Aorta (tissue), 5 donors: ENCODE measurements at regions not wholly inside any gene's neighbourhood (a gene's known extent, or its start where the extent isn't known, plus 50 kb on each side); places are given as distances from the start of the nearest gene placed in this dataset.

ENCODE experiments used
- ATAC-seq: fragments of 200-7000 bp; cut with Tn5 transposase; one replicate; pipeline ENCODE4 v1.9.1; 2022; ENCODE audit warnings: moderate library complexity; ENCODE audit not compliant: low FRiP score
- DNase-seq, 2 donors: peaks; one replicate each; pipeline ENCODE4 v3.0.0-alpha.2; 2020
- H3K27ac ChIP-seq, 2 donors: one replicate each; pipeline ENCODE4 v1.5.1; 2013; ENCODE audit warnings: low read length in 2 of 2, mild to moderate bottlenecking in 2 of 2, moderate library complexity in 2 of 2, control low read depth in 1 of 2, inconsistent platforms in 1 of 2, low read depth in 1 of 2
- H3K27me3 ChIP-seq, 2 donors: one replicate each; pipeline ENCODE4 v1.6.1; 2013; ENCODE audit warnings: control low read depth in 1 of 2, low read length in 1 of 2, mild to moderate bottlenecking in 1 of 2, moderate library complexity in 1 of 2; ENCODE audit not compliant: insufficient read depth in 2 of 2, control insufficient read depth in 1 of 2
- H3K36me3 ChIP-seq, 2 donors: one replicate each; pipeline ENCODE4 v1.6.1; 2013; ENCODE audit warnings: control low read depth in 1 of 2, low read length in 1 of 2, mild to moderate bottlenecking in 1 of 2; ENCODE audit not compliant: insufficient read depth in 2 of 2, control insufficient read depth in 1 of 2
- H3K4me1 ChIP-seq, 2 donors: one replicate each; pipeline ENCODE4 v1.6.1; 2013; ENCODE audit warnings: low read length in 2 of 2, control low read depth in 1 of 2, mild to moderate bottlenecking in 1 of 2, moderate library complexity in 1 of 2; ENCODE audit not compliant: insufficient read depth in 2 of 2, control insufficient read depth in 1 of 2
- H3K4me3 ChIP-seq, 2 donors: one replicate each; pipeline ENCODE4 v1.5.1; 2013; ENCODE audit warnings: low read length in 2 of 2, control low read depth in 1 of 2, mild to moderate bottlenecking in 1 of 2
- H3K9me3 ChIP-seq: one replicate; pipeline ENCODE4 v1.6.1; 2013; ENCODE audit warnings: mild to moderate bottlenecking, low read length; ENCODE audit not compliant: control insufficient read depth
- WGBS, 2 donors: extraction: QIAGEN DNeasy Blood & Tissue Kit; methylation state at CpG; one replicate each; pipeline ENCODE4 v1.1.7; 2013; 5-methylcytosine and 5-hydroxymethylcytosine counted together
- intact Hi-C, 2 donors: fragments of 100-400 bp; cut with DNase I; formaldehyde crosslinking; loops; one replicate each; pipeline versions ENCODE4 v1.14.2 to v1.15.0; 2022
- donor health status: healthy with polysubstance abuse.
- donor health status: Bipolar disorder and iron deficiency.
- donor health status: DM: no; HTN: no; CAD: no.
- donor health status: DM: no; HTN: no; CAD: no.
- donor health status: DM: yes; HTN: yes; CAD: no.

- Histone ChIP-seq H3K27ac (no peak overlapping the region), H3K4me3 (no peak overlapping the region), H3K27me3 (no peaks in the 10 kb centered on the region), H3K36me3 (no peaks in the 10 kb centered on the region), H3K9me3 (no peaks in the 10 kb centered on the region), H3K4me1 (no peaks in the 10 kb centered on the region)
- intact Hi-C loops: no loop called here
- WGBS, 2 donors: 49 to 63% methylated on average over 1 of the region's 1 CpG
- ATAC-seq (no peak), DNase-seq (no peak)
Observed at GRCh38 chr13:107534548-107534947, 680.8 kb downstream of the LIG4 start.

GRCh38 chr13:107531816-107532215 lies 683.5 kb downstream of the LIG4 start:
- no peak overlapping the region for H3K4me3 ChIP-seq
- intact Hi-C loops: no loop called here
- DNase-seq: no peak
- no peaks in the 10 kb centered on the region for H3K4me1 ChIP-seq
- no peak overlapping the region for H3K27ac ChIP-seq
- H3K36me3 ChIP-seq: no peaks in the 10 kb centered on the region
- no peak for ATAC-seq
- H3K27me3 ChIP-seq: no peaks in the 10 kb centered on the region
- 85 to 89% methylated on average over 2 of the region's 2 CpGs for WGBS, 2 donors
- no peaks in the 10 kb centered on the region for H3K9me3 ChIP-seq

GRCh38 chr13:107531180-107531579 lies 684.2 kb downstream of the LIG4 start:
- H3K27me3 ChIP-seq: no peaks in the 10 kb centered on the region
- no peak overlapping the region for H3K27ac ChIP-seq
- H3K4me3 ChIP-seq: no peak overlapping the region
- no peak for ATAC-seq
- no peaks in the 10 kb centered on the region for H3K4me1 ChIP-seq
- no peak for DNase-seq
- intact Hi-C loops: no loop called here
- H3K36me3 ChIP-seq: no peaks in the 10 kb centered on the region
- no peaks in the 10 kb centered on the region for H3K9me3 ChIP-seq
- 77% methylated on average over 3 of the region's 3 CpGs for WGBS, 2 donors

GRCh38 chr13:107529035-107529434 lies 686.3 kb downstream of the LIG4 start:
- Histone ChIP-seq H3K4me3 (no peak overlapping the region), H3K4me1 (no peaks in the 10 kb centered on the region), H3K36me3 (no peaks in the 10 kb centered on the region), H3K9me3 (no peaks in the 10 kb centered on the region), H3K27ac (no peak overlapping the region), H3K27me3 (no peaks in the 10 kb centered on the region)
- WGBS, 2 donors: 74 to 78% methylated on average over 4 of the region's 4 CpGs
- ATAC-seq (no peak), DNase-seq (no peak)
- intact Hi-C loops: no loop called here

GRCh38 chr13:107518780-107519179 lies 696.6 kb downstream of the LIG4 start:
- intact Hi-C loops: no loop called here
- no peak for ATAC-seq

GRCh38 chr13:107518292-107518691 lies 697.0 kb downstream of the LIG4 start:
- intact Hi-C loops: no loop called here
- no peak for ATAC-seq

More at GRCh38 chr13:107518780-107519179, 696.6 kb downstream of the LIG4 start:
- H3K4me3 ChIP-seq: no peak overlapping the region
- H3K36me3 ChIP-seq: no peaks in the 10 kb centered on the region
- no peaks in the 10 kb centered on the region for H3K4me1 ChIP-seq
- no peaks in the 10 kb centered on the region for H3K27me3 ChIP-seq
- H3K9me3 ChIP-seq: peaks cover 2% of the 10 kb centered on the region
- no peak overlapping the region for H3K27ac ChIP-seq
- no peak for DNase-seq
- 91 to 92% methylated on average over 4 of the region's 4 CpGs for WGBS, 2 donors

GRCh38 chr13:107516517-107516916 lies 698.8 kb downstream of the LIG4 start:
- DNase-seq: no peak
- H3K27me3 ChIP-seq: no peaks in the 10 kb centered on the region
- no peak overlapping the region for H3K27ac ChIP-seq
- intact Hi-C loops: no loop called here
- 72 to 76% methylated on average over 4 of the region's 4 CpGs for WGBS, 2 donors
- no peak overlapping the region for H3K4me3 ChIP-seq
- peaks cover 2% of the 10 kb centered on the region for H3K9me3 ChIP-seq
- no peak for ATAC-seq
- no peaks in the 10 kb centered on the region for H3K36me3 ChIP-seq
- no peaks in the 10 kb centered on the region for H3K4me1 ChIP-seq

More at GRCh38 chr13:107518292-107518691, 697.0 kb downstream of the LIG4 start:
- Histone ChIP-seq H3K9me3 (peaks cover 2% of the 10 kb centered on the region), H3K4me3 (no peak overlapping the region), H3K27me3 (no peaks in the 10 kb centered on the region), H3K36me3 (no peaks in the 10 kb centered on the region), H3K27ac (no peak overlapping the region), H3K4me1 (no peaks in the 10 kb centered on the region)
- DNase-seq: no peak
- 34 to 41% methylated on average over 3 of the region's 3 CpGs for WGBS, 2 donors

- no peaks in the 10 kb centered on the region for H3K27me3 ChIP-seq
- no peaks in the 10 kb centered on the region for H3K36me3 ChIP-seq
- no peak overlapping the region for H3K27ac ChIP-seq
- H3K4me3 ChIP-seq: no peak overlapping the region
- 90 to 94% methylated on average over 6 of the region's 6 CpGs for WGBS, 2 donors
- ATAC-seq (no peak), DNase-seq (no peak)
- intact Hi-C loops: no loop called here
- H3K9me3 ChIP-seq: no peaks in the 10 kb centered on the region
- no peaks in the 10 kb centered on the region for H3K4me1 ChIP-seq
Observed at GRCh38 chr13:107512551-107512950, 702.8 kb downstream of the LIG4 start.

GRCh38 chr13:107497661-107498060 lies 717.7 kb downstream of the LIG4 start:
- H3K4me3 ChIP-seq: no peak overlapping the region
- no peaks in the 10 kb centered on the region for H3K9me3 ChIP-seq
- no peak overlapping the region for H3K27ac ChIP-seq
- intact Hi-C loops: no loop called here
- DNase-seq (no peak), ATAC-seq (no peak)
- no peaks in the 10 kb centered on the region for H3K27me3 ChIP-seq
- WGBS, 2 donors: 73 to 80% methylated on average over 5 of the region's 5 CpGs
- peaks cover 0 to 2% of the 10 kb centered on the region in 2 donors for H3K4me1 ChIP-seq
- H3K36me3 ChIP-seq: no peaks in the 10 kb centered on the region
